HCT116 (cell line): ENCODE measurements at regions not wholly inside any gene's neighbourhood (a gene's known extent, or its start where the extent isn't known, plus 50 kb on each side); places are given as distances from the start of the nearest gene placed in this dataset.

ENCODE experiments used
- CTCF ChIP-seq, 3 experiments: fragments of 200-600 bp in 1 of 3; sonication (generic) in 1 of 3; IDR thresholded peaks in 2 of 3; conservative IDR thresholded peaks in 1 of 3; 2 replicates each; pipeline ENCODE4 v1.5.1; 2012 to 2017; ENCODE audit warnings: low read depth in 2 of 3, low read length in 2 of 3, antibody characterized with exemption in 1 of 3, borderline replicate concordance in 1 of 3, control low read depth in 1 of 3, mild to moderate bottlenecking in 1 of 3, mixed read lengths in 1 of 3, mixed run types in 1 of 3, moderate library complexity in 1 of 3; ENCODE audit not compliant: insufficient read depth in 1 of 3
- EZH2 ChIP-seq: fragments of 200-600 bp; sonication (generic); IDR thresholded peaks from 2 replicates; pipeline ENCODE4 v1.6.1; 2017; ENCODE audit warnings: antibody characterized with exemption, mixed run types
- MAX ChIP-seq: IDR thresholded peaks from 2 replicates; pipeline ENCODE4 v1.6.1; 2012
- POLR2A ChIP-seq: IDR thresholded peaks from 2 replicates; pipeline ENCODE4 v1.7.0; 2011; ENCODE audit warnings: borderline replicate concordance; ENCODE audit not compliant: insufficient read depth, insufficient read length; ENCODE audit errors: extremely low read depth
- SRF ChIP-seq: IDR thresholded peaks from 2 replicates; pipeline ENCODE4 v1.6.1; 2012; ENCODE audit warnings: low read depth
- TCF7L2 ChIP-seq: IDR thresholded peaks from 2 replicates; pipeline ENCODE4 v1.7.0; 2011; ENCODE audit warnings: borderline replicate concordance, inconsistent platforms; ENCODE audit not compliant: insufficient read depth, insufficient read length; ENCODE audit errors: extremely low read depth

GRCh38 chr14:23804817-23805216 lies 148.8 kb upstream of the DHRS4 start:
- TF ChIP-seq MAX (no peak), TCF7L2 (no peak), CTCF (IDR thresholded peaks at IDR 0.05 in 2 of 3, conservative IDR thresholded peaks at IDR 0.05 in 1 of 3; ENCODE audit: borderline replicate concordance in 1 of 3, insufficient read depth in 1 of 3, low read depth in 2 of 3, low read length in 2 of 3) (no peak), SRF (no peak), EZH2 (no peak), POLR2A (no peak)
